22Rv1 (cell line): ENCODE measurements at regions not wholly inside any gene's neighbourhood (a gene's known extent, or its start where the extent isn't known, plus 50 kb on each side); places are given as distances from the start of the nearest gene placed in this dataset.

Experiments used
- ZFX ChIP-seq: fragments of 450-650 bp; IDR thresholded peaks from 2 replicates; pipeline ENCODE4 v1.6.1; 2017; ENCODE audit warnings: antibody characterized with exemption, borderline replicate concordance
- TF ChIP-seq, protein P1 (sequence below): fragments of 450-650 bp; IDR thresholded peaks from 2 replicates; pipeline ENCODE4 v1.5.1; 2017; ENCODE audit warnings: mild to moderate bottlenecking

GRCh38 chr16:86118467-86119307 is 219.7 kb downstream of the IRF8 start:
- TF ChIP-seq, protein P1, sequence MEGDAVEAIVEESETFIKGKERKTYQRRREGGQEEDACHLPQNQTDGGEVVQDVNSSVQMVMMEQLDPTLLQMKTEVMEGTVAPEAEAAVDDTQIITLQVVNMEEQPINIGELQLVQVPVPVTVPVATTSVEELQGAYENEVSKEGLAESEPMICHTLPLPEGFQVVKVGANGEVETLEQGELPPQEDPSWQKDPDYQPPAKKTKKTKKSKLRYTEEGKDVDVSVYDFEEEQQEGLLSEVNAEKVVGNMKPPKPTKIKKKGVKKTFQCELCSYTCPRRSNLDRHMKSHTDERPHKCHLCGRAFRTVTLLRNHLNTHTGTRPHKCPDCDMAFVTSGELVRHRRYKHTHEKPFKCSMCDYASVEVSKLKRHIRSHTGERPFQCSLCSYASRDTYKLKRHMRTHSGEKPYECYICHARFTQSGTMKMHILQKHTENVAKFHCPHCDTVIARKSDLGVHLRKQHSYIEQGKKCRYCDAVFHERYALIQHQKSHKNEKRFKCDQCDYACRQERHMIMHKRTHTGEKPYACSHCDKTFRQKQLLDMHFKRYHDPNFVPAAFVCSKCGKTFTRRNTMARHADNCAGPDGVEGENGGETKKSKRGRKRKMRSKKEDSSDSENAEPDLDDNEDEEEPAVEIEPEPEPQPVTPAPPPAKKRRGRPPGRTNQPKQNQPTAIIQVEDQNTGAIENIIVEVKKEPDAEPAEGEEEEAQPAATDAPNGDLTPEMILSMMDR: no peak
- no peak for TF ChIP-seq ZFX
